ENCODE measurements at regions not wholly inside any gene's neighbourhood (a gene's known extent, or its start where the extent isn't known, plus 50 kb on each side); places are given as distances from the start of the nearest gene placed in this dataset.

GRCh38 chr14:89613260-89614008, 196.4 kb upstream of the FOXN3 start:
- Histone ChIP-seq H3K36me3 (ENCODE audit: control insufficient read depth, insufficient read depth, low read length) (no peaks in the 10 kb centered on the region), H4K20me1 (replicated peaks; ENCODE audit: control insufficient read depth, insufficient read depth, low read length) (no peaks in the 10 kb centered on the region), H3K4me1 (replicated peaks in 1 of 2; ENCODE audit: control insufficient read depth in 2 of 2, insufficient read depth in 2 of 2, low read length in 2 of 2) (no peaks in the 10 kb centered on the region), H2AFZ (ENCODE audit: low read depth, low read length) (no peak overlapping the region), H3K4me2 (ENCODE audit: insufficient read depth, low read length) (no peak overlapping the region), H3K79me2 (ENCODE audit: control insufficient read depth, insufficient read depth, low read length) (no peaks in the 10 kb centered on the region), H3K27ac (ENCODE audit: extremely low read depth, low read depth, low read length) (no peak overlapping the region), H3K4me3 (no peak overlapping the region), H3K9ac (ENCODE audit: insufficient read depth in 1 of 2, low read depth in 2 of 2, low read length in 2 of 2) (no peak overlapping the region), H3K27me3 (ENCODE audit: control insufficient read depth in 2 of 2, insufficient read depth in 2 of 2, low read length in 2 of 2) (peaks cover 0 to 10% of the 10 kb centered on the region in 2 experiments; a peak in 4 of 5 replicates), H3K9me3 (replicated peaks; ENCODE audit: control insufficient read depth, insufficient read depth, low read depth, low read length) (no peaks in the 10 kb centered on the region), H3K9me1 (ENCODE audit: control insufficient read depth, insufficient read depth, low read length) (no peaks in the 10 kb centered on the region)
- ATAC-seq = no peak
- TF ChIP-seq RAD51 (IDR thresholded peaks at IDR 0.05; ENCODE audit: borderline replicate concordance, low read depth) (no peak), ELK3 (CRISPR knock-in tag; IDR thresholded peaks at IDR 0.05) (no peak), MAFG (tag; conservative IDR thresholded peaks at IDR 0.05) (no peak), ZNF395 (CRISPR knock-in tag; IDR thresholded peaks at IDR 0.05) (no peak), MTA3 (IDR thresholded peaks at IDR 0.05; ENCODE audit: borderline replicate concordance) (no peak), FOXK1 (CRISPR knock-in tag; IDR thresholded peaks at IDR 0.05; ENCODE audit: borderline replicate concordance) (no peak), JUN (IDR thresholded peaks at IDR 0.05; ENCODE audit: borderline replicate concordance, low read depth, low read length) (no peak), JUN (CRISPR knock-in tag; IDR thresholded peaks at IDR 0.05; ENCODE audit: borderline replicate concordance) (no peak), MYNN (IDR thresholded peaks at IDR 0.05) (no peak), MYNN (CRISPR knock-in tag; IDR thresholded peaks at IDR 0.05) (no peak), ASH1L (IDR thresholded peaks at IDR 0.05; ENCODE audit: borderline replicate concordance, low read depth, partially characterized antibody) (no peak), JUND (IDR thresholded peaks at IDR 0.05; ENCODE audit: borderline replicate concordance, low read depth, low read length) (no peak), JUND (tag; IDR thresholded peaks at IDR 0.05; ENCODE audit: borderline replicate concordance, low read depth, low read length) (no peak), TFE3 (CRISPR knock-in tag; IDR thresholded peaks at IDR 0.05) (no peak), ZNF398 (CRISPR knock-in tag; IDR thresholded peaks at IDR 0.05) (no peak)
- POLR2A ChIA-PET = no interaction called here
- intact Hi-C loops (cut with micrococcal nuclease) = no loop called here
- FAIRE-seq = no peak
- DNase-seq (ENCODE audit: extremely low read depth in 1 of 4, low spot score in 3 of 4) = no peak
- in situ Hi-C loops (cut with MboI) = no loop called here
- CTCF ChIA-PET (ENCODE audit: low intra/inter-chr PET ratio) = no interaction called here
- no TSS peak for BruUV-seq (replicated peaks)
- 0% methylated on average over 5 of the region's 5 CpGs for WGBS (ENCODE audit: insufficient coverage, low coverage, missing lambda C conversion rate)
